ENCODE measurements at regions not wholly inside any gene's neighbourhood (a gene's known extent, or its start where the extent isn't known, plus 50 kb on each side); places are given as distances from the start of the nearest gene placed in this dataset.

GRCh38 chr4:129334136-129334535 is 238.2 kb downstream of the C4orf33 start:
- Mint-ChIP-seq H3K9me3 (ENCODE audit: unreplicated experiment) (peaks cover 8% of the 10 kb centered on the region), H3K4me3 (ENCODE audit: unreplicated experiment) (no peak overlapping the region), H3K4me1 (ENCODE audit: low read depth, unreplicated experiment) (peaks cover 50% of the 10 kb centered on the region), H3K36me3 (ENCODE audit: unreplicated experiment) (no peaks in the 10 kb centered on the region), H3K27me3 (ENCODE audit: unreplicated experiment) (peaks cover 1% of the 10 kb centered on the region), H3K27ac (ENCODE audit: unreplicated experiment) (no peak overlapping the region)
- TF ChIP-seq, protein P1, sequence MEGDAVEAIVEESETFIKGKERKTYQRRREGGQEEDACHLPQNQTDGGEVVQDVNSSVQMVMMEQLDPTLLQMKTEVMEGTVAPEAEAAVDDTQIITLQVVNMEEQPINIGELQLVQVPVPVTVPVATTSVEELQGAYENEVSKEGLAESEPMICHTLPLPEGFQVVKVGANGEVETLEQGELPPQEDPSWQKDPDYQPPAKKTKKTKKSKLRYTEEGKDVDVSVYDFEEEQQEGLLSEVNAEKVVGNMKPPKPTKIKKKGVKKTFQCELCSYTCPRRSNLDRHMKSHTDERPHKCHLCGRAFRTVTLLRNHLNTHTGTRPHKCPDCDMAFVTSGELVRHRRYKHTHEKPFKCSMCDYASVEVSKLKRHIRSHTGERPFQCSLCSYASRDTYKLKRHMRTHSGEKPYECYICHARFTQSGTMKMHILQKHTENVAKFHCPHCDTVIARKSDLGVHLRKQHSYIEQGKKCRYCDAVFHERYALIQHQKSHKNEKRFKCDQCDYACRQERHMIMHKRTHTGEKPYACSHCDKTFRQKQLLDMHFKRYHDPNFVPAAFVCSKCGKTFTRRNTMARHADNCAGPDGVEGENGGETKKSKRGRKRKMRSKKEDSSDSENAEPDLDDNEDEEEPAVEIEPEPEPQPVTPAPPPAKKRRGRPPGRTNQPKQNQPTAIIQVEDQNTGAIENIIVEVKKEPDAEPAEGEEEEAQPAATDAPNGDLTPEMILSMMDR (IDR thresholded peaks at IDR 0.05; ENCODE audit: partially characterized antibody, unreplicated experiment), result no peak
- DNase-seq, result no peak

- DNase-seq, result no peak
- Mint-ChIP-seq H3K36me3 (ENCODE audit: unreplicated experiment) (no peaks in the 10 kb centered on the region), H3K4me3 (ENCODE audit: unreplicated experiment) (no peak overlapping the region), H3K27me3 (ENCODE audit: unreplicated experiment) (peaks cover 1% of the 10 kb centered on the region), H3K9me3 (ENCODE audit: unreplicated experiment) (peaks cover 8% of the 10 kb centered on the region), H3K4me1 (ENCODE audit: low read depth, unreplicated experiment) (peaks cover 48% of the 10 kb centered on the region), H3K27ac (ENCODE audit: unreplicated experiment) (no peak overlapping the region)
- TF ChIP-seq, protein P1 (IDR thresholded peaks at IDR 0.05; ENCODE audit: partially characterized antibody, unreplicated experiment), result no peak
These were observed 239.3 kb downstream of the C4orf33 start for GRCh38 chr4:129335276-129335675.

GRCh38 chr4:129335818-129336217 is 239.9 kb downstream of the C4orf33 start:
- Mint-ChIP-seq H3K9me3 (ENCODE audit: unreplicated experiment) (peaks cover 8% of the 10 kb centered on the region), H3K36me3 (ENCODE audit: unreplicated experiment) (no peaks in the 10 kb centered on the region), H3K27ac (ENCODE audit: unreplicated experiment) (peak overlapping the region; percentile 72), H3K4me3 (ENCODE audit: unreplicated experiment) (no peak overlapping the region), H3K4me1 (ENCODE audit: low read depth, unreplicated experiment) (peaks cover 43% of the 10 kb centered on the region), H3K27me3 (ENCODE audit: unreplicated experiment) (peaks cover 1% of the 10 kb centered on the region)
- TF ChIP-seq, protein P1 (IDR thresholded peaks at IDR 0.05; ENCODE audit: partially characterized antibody, unreplicated experiment), result no peak
- no peak for DNase-seq

GRCh38 chr4:129336457-129337227 is 240.7 kb downstream of the C4orf33 start:
- Mint-ChIP-seq H3K27ac (ENCODE audit: unreplicated experiment) (peak overlapping the region; percentile 85), H3K9me3 (ENCODE audit: unreplicated experiment) (peaks cover 8% of the 10 kb centered on the region), H3K36me3 (ENCODE audit: unreplicated experiment) (no peaks in the 10 kb centered on the region), H3K4me3 (ENCODE audit: unreplicated experiment) (peak overlapping the region; percentile 13), H3K27me3 (ENCODE audit: unreplicated experiment) (peaks cover 1% of the 10 kb centered on the region), H3K4me1 (ENCODE audit: low read depth, unreplicated experiment) (peaks cover 39% of the 10 kb centered on the region)
- TF ChIP-seq, protein P1 (IDR thresholded peaks at IDR 0.05; ENCODE audit: partially characterized antibody, unreplicated experiment), result no peak
- no peak for DNase-seq

DNA sequence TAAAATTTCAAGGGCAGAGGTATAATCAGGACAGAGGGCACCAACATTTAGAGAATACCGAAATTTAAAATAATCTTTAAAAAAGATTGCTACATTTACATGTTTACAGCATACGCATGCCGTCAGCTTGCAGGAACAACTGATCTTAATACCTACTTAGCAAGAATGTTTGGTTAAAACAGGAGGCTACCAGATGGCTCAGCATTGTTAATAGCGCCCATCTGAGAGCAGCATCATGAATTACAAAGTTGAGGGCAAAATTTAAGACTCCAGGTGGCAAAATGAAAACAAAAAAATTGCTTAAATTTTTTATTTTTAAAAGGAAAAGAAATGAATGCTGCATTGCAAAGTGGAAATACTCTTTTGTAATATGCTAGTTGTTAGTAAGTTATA is 241.3 kb downstream of the C4orf33 start:
- no peaks in the 10 kb centered on the region for H3K36me3 Mint-ChIP-seq (ENCODE audit: unreplicated experiment)
- peaks cover 39% of the 10 kb centered on the region for H3K4me1 Mint-ChIP-seq (ENCODE audit: low read depth, unreplicated experiment)
- peak overlapping the region; percentile 85 for H3K27ac Mint-ChIP-seq (ENCODE audit: unreplicated experiment)
- H3K4me3 Mint-ChIP-seq (ENCODE audit: unreplicated experiment), result no peak overlapping the region
- peaks cover 8% of the 10 kb centered on the region for H3K9me3 Mint-ChIP-seq (ENCODE audit: unreplicated experiment)
- no peak for DNase-seq
- peaks cover 1% of the 10 kb centered on the region for H3K27me3 Mint-ChIP-seq (ENCODE audit: unreplicated experiment)
- TF ChIP-seq, protein P1 (IDR thresholded peaks at IDR 0.05; ENCODE audit: partially characterized antibody, unreplicated experiment), result no peak

Data from glutamatergic neuron (in vitro differentiated cells).